Suprapubic skin (tissue), 4 donors: ENCODE measurements at regions not wholly inside any gene's neighbourhood (a gene's known extent, or its start where the extent isn't known, plus 50 kb on each side); places are given as distances from the start of the nearest gene placed in this dataset.

ENCODE experiments used
- CTCF ChIP-seq, 2 donors: fragments of 200-600 bp in 1 of 2; fragments of 450-650 bp in 1 of 2; sonication (generic) in 1 of 2; IDR thresholded peaks; one replicate each; pipeline ENCODE4 v1.5.1; 2016 to 2019; ENCODE audit warnings: antibody characterized with exemption in 2 of 2, mild to moderate bottlenecking in 1 of 2, moderate library complexity in 1 of 2
- POLR2A ChIP-seq, 2 donors: fragments of 450-650 bp; IDR thresholded peaks; one replicate each; pipeline ENCODE4 v1.6.1; 2017; ENCODE audit warnings: antibody characterized with exemption in 2 of 2, mild to moderate bottlenecking in 2 of 2, moderate library complexity in 2 of 2
- POLR2AphosphoS5 ChIP-seq, 3 donors: sonication (generic); formaldehyde crosslinking; IDR thresholded peaks; one replicate each; pipeline ENCODE4 v1.6.1; 2017; ENCODE audit warnings: antibody characterized with exemption in 3 of 3

GRCh38 chr12:97257726-97258125 lies 204.9 kb upstream of the RMST start:
- TF ChIP-seq CTCF (IDR thresholded peaks at IDR 0.05) (no peak), POLR2AphosphoS5 (IDR thresholded peaks at IDR 0.05) (no peak), POLR2A (IDR thresholded peaks at IDR 0.05) (no peak)
